IMR-90 (cell line): ENCODE measurements at regions not wholly inside any gene's neighbourhood (a gene's known extent, or its start where the extent isn't known, plus 50 kb on each side); places are given as distances from the start of the nearest gene placed in this dataset.

ENCODE experiments used
- CHD1 ChIP-seq: IDR thresholded peaks from 2 replicates; pipeline ENCODE4 v1.6.1; 2012; ENCODE audit warnings: low read depth, low read length, improper control_type of control experiment
- FOS ChIP-seq: fragments of 150-350 bp; IDR thresholded peaks from 2 replicates; pipeline ENCODE4 v1.6.1; 2016; ENCODE audit warnings: low read depth, low read length
- MAFK ChIP-seq: IDR thresholded peaks from 2 replicates; pipeline ENCODE4 v1.6.1; 2012; ENCODE audit warnings: low read depth, low read length, improper control_type of control experiment
- MXI1 ChIP-seq: IDR thresholded peaks from 2 replicates; pipeline ENCODE4 v1.6.1; 2012; ENCODE audit warnings: low read depth, mild to moderate bottlenecking, low read length, moderate library complexity, borderline replicate concordance
- NFE2L2 ChIP-seq: fragments of 150-350 bp; IDR thresholded peaks from 2 replicates; pipeline ENCODE4 v1.6.1; 2016; ENCODE audit warnings: low read depth, mild to moderate bottlenecking, low read length
- POLR2A ChIP-seq: IDR thresholded peaks from 2 replicates; pipeline ENCODE4 v1.6.1; 2012; ENCODE audit warnings: mild to moderate bottlenecking, low read depth, low read length
- RAD21 ChIP-seq: IDR thresholded peaks from 2 replicates; pipeline ENCODE4 v1.6.1; 2012; ENCODE audit warnings: low read length, improper control_type of control experiment
- RCOR1 ChIP-seq: IDR thresholded peaks from 2 replicates; pipeline ENCODE4 v1.6.1; 2012; ENCODE audit warnings: mild to moderate bottlenecking, low read length, improper control_type of control experiment; ENCODE audit not compliant: insufficient replicate concordance
- SMC3 ChIP-seq: fragments of 150-350 bp; IDR thresholded peaks from 2 replicates; pipeline ENCODE4 v1.6.1; 2016; ENCODE audit warnings: low read depth, mild to moderate bottlenecking, antibody characterized with exemption, low read length, moderate library complexity
- TF ChIP-seq, protein P1 (sequence below): conservative IDR thresholded peaks from 2 replicates; pipeline ENCODE4 v1.5.1; 2012; ENCODE audit warnings: mild to moderate bottlenecking, low read depth, low read length, improper control_type of control experiment
- TF ChIP-seq, protein P2 (sequence below): fragments of 150-350 bp; IDR thresholded peaks from 2 replicates; pipeline ENCODE4 v1.6.1; 2017; ENCODE audit warnings: mild to moderate bottlenecking, antibody characterized with exemption, low read length, low read depth

DNA sequence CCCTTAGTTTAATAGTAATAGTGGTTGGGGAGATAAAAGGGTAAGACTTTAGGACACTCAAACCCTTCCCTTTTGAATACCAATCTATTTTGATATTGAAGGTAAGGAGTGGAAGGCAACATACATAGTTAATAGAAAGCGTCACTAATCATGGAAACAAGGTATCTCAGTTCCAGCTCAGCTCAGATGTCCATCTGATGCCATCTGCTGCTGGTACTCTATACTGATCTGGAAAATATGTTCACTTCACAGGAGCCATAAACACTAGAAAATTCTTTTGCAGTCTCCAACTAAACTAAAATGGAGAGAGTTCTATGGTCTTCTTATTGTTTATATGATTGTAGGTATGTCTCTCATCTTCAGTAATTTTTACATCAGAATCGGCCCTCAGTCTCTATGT lies 1777.1 kb downstream of the OTOL1 start:
- TF ChIP-seq, protein P1, sequence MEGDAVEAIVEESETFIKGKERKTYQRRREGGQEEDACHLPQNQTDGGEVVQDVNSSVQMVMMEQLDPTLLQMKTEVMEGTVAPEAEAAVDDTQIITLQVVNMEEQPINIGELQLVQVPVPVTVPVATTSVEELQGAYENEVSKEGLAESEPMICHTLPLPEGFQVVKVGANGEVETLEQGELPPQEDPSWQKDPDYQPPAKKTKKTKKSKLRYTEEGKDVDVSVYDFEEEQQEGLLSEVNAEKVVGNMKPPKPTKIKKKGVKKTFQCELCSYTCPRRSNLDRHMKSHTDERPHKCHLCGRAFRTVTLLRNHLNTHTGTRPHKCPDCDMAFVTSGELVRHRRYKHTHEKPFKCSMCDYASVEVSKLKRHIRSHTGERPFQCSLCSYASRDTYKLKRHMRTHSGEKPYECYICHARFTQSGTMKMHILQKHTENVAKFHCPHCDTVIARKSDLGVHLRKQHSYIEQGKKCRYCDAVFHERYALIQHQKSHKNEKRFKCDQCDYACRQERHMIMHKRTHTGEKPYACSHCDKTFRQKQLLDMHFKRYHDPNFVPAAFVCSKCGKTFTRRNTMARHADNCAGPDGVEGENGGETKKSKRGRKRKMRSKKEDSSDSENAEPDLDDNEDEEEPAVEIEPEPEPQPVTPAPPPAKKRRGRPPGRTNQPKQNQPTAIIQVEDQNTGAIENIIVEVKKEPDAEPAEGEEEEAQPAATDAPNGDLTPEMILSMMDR: no peak
- TF ChIP-seq RAD21: no peak
- no peak for TF ChIP-seq POLR2A
- TF ChIP-seq RCOR1: no peak
- no peak for TF ChIP-seq FOS
- TF ChIP-seq, protein P2, sequence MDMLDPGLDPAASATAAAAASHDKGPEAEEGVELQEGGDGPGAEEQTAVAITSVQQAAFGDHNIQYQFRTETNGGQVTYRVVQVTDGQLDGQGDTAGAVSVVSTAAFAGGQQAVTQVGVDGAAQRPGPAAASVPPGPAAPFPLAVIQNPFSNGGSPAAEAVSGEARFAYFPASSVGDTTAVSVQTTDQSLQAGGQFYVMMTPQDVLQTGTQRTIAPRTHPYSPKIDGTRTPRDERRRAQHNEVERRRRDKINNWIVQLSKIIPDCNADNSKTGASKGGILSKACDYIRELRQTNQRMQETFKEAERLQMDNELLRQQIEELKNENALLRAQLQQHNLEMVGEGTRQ: no peak
- no peak for TF ChIP-seq CHD1
- TF ChIP-seq MAFK: no peak
- TF ChIP-seq NFE2L2: no peak
- TF ChIP-seq SMC3: no peak
- TF ChIP-seq MXI1: no peak
